Embryonic facial prominence (tissue), 1 donor: ENCODE measurements at regions not wholly inside any gene's neighbourhood (a gene's known extent, or its start where the extent isn't known, plus 50 kb on each side); places are given as distances from the start of the nearest gene placed in this dataset.
"Not testable (repeated sequence)": the region's sequence is repeated elsewhere in the genome, so short reads cannot be mapped to it uniquely, and the experiment has no call there.

Experiments used
- DNase-seq: peaks from one replicate; pipeline ENCODE4 v3.0.0-alpha.2; 2016; ENCODE audit errors: extremely low spot score

- no peak for DNase-seq
Observed at GRCh38 chr6:121691126-121691551, 255.7 kb downstream of the GJA1 start.

GRCh38 chr6:121694389-121694788 lies 258.9 kb downstream of the GJA1 start:
- DNase-seq = no peak

GRCh38 chr6:121694801-121695251 lies 259.4 kb downstream of the GJA1 start:
- DNase-seq = peak; percentile 26

GRCh38 chr6:121695329-121695728 lies 259.9 kb downstream of the GJA1 start:
- no peak for DNase-seq

- no peak for DNase-seq
Observed at GRCh38 chr6:121697921-121698320, 262.5 kb downstream of the GJA1 start.

GRCh38 chr6:121698617-121699016 lies 263.2 kb downstream of the GJA1 start:
- no peak for DNase-seq

- DNase-seq = not testable (repeated sequence)
Observed at GRCh38 chr6:121703129-121703528, 267.7 kb downstream of the GJA1 start.

GRCh38 chr6:121711472-121711871 lies 276.0 kb downstream of the GJA1 start:
- DNase-seq = no peak

- DNase-seq = no peak
Observed at GRCh38 chr6:121717686-121718085, 282.2 kb downstream of the GJA1 start.

GRCh38 chr6:121720867-121721266 lies 285.4 kb downstream of the GJA1 start:
- not testable (repeated sequence) for DNase-seq

GRCh38 chr6:121723623-121724022 lies 288.2 kb downstream of the GJA1 start:
- no peak for DNase-seq

- DNase-seq = no peak
Observed at GRCh38 chr6:121724576-121724975, 289.1 kb downstream of the GJA1 start.

- no peak for DNase-seq
Observed at GRCh38 chr6:121726596-121726995, 291.1 kb downstream of the GJA1 start.

- DNase-seq = no peak
Observed at GRCh38 chr6:121730616-121731015, 295.2 kb downstream of the GJA1 start.

GRCh38 chr6:121731381-121731780 lies 295.9 kb downstream of the GJA1 start:
- no peak for DNase-seq

- no peak for DNase-seq
Observed at GRCh38 chr6:121732641-121733040, 297.2 kb downstream of the GJA1 start.

- DNase-seq = no peak
Observed at GRCh38 chr6:121733234-121733633, 297.8 kb downstream of the GJA1 start.

GRCh38 chr6:121740188-121740587 lies 304.7 kb downstream of the GJA1 start:
- not testable (repeated sequence) for DNase-seq

- DNase-seq = no peak
Observed at GRCh38 chr6:121743691-121744090, 308.2 kb downstream of the GJA1 start.

GRCh38 chr6:121748376-121748775 lies 312.9 kb downstream of the GJA1 start:
- DNase-seq = no peak

- DNase-seq = no peak
Observed at GRCh38 chr6:121748850-121749249, 313.4 kb downstream of the GJA1 start.

GRCh38 chr6:121755485-121755884 lies 320.0 kb downstream of the GJA1 start:
- DNase-seq = no peak

- no peak for DNase-seq
Observed at GRCh38 chr6:121756666-121757065, 321.2 kb downstream of the GJA1 start.

- no peak for DNase-seq
Observed at GRCh38 chr6:121759370-121759769, 323.9 kb downstream of the GJA1 start.

GRCh38 chr6:121760191-121760590 lies 324.7 kb downstream of the GJA1 start:
- DNase-seq = no peak
